GM12873 (cell line): ENCODE measurements at regions not wholly inside any gene's neighbourhood (a gene's known extent, or its start where the extent isn't known, plus 50 kb on each side); places are given as distances from the start of the nearest gene placed in this dataset.

Experiments
- CTCF ChIP-seq: IDR thresholded peaks from 2 replicates; pipeline ENCODE4 v1.5.1; 2012; ENCODE audit warnings: low read depth, mild to moderate bottlenecking, moderate library complexity, low read length, control low read depth; ENCODE audit not compliant: insufficient read depth; ENCODE audit errors: missing control alignments

DNA sequence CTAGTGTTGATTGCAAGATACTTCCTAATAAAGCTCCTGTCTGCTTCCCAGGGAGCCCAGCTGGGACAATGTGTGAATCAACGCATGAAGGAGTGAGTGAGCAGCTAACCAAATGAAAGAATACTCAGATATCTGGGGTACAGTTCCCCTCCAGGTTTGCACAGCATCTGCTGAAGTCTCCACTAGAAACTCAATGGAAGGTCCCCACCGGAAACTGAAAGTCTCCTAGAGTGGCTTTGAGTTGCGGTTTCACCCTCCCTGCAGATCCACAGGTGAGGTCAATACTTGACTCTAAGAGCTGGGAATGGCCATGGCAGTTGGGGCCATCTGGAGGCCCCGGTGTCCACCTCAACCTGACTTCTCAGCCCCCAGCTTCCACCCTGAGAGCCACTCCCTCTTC is 198.2 kb upstream of the MSX2 start:
- no peak for TF ChIP-seq CTCF

DNA sequence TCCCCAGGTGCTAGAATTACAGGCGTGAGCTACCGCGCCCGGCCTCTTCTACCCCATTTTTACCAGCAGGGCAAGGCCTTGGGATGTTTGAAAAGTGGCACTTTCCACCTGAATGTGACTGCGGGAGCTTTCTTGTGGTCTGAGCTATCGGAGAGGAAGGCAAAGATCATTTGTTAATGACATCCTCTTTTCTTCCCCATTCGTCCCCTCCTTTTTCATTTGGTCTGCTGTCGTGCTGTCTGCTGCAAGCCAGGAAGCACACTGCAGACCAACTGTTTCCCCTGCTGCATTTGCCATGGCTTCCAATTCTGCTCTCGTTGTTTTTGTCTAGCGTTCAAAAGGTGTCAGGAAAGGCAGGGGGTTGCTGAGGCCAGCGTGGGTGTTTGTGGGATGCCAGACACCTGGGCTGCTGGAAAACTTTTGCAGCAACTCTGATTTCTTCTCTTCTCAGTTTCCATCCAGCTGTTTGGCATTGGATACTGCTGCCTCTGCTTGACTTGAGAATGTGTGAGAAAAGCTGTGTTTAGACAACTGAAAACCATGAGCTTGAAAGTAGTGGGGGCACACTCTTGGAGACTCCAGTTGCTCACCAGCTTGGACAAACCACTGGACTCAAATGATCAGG is 196.4 kb upstream of the MSX2 start:
- TF ChIP-seq CTCF, result no peak

DNA sequence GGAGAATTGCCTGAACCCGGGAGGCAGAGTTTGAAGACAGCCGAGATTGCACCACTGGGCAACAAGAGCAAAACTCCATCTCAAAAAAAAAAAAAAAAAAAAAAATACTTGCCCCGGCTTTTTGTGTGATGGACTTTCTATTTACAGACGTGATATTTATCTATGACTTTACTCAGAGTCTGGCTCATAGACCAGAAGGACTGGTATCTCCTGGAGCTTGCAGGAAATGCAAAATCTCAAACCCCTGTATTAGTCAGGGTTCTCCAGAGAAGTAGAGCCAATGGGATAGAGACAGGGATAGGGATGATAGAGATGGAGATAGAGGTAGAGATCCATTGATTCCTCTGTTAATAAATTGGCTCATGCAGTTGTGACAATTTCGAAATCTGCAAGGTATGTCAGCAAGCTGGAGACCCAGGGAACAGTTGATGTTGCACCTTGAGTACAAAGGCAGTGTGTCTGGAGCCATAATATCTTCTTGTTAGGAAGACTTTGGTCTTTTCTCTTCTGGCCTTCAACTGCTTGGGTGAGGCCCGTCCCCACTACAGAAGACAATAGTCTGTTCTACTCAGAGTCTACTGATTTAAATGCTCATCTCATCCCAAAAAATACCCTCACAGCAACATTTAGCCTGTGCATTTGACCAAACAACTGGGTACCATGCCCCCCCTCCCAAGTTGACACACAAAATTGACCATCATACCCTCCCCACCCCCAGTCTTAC is 195.4 kb upstream of the MSX2 start:
- TF ChIP-seq CTCF, result no peak

DNA sequence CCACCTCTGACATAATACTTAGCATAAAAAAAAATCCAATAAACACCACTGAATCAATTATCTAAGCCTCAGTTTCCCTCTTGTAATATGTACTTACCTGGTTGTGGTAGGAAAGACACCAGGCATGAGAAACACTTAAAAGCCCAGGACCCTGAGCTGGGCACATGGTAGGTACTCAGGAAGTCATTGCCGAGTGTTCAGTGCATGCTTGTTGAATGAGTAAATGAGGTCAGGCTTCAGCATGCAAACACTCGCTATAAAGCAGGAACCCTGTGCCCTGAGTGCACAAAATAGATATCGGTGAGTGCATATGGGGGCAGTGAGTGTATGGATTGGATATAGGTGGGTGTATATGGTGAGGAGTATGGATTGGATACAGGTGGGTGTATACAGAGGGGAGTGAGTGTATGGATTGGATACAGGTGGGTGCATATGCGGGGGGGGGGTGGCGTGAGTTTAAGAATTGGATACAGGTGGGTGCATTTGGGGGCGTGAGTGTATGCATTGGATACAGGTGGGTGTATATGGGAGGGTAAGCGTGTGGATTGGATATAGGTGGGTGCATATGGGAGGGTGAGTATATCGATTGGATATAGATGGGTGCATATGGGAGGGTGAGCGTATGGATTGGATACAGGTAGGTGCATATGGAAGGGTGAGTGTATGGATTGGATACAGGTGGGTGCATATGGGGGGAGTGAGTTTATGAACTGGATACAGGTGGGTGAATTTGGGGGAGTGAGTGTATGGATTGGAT is 194.3 kb upstream of the MSX2 start:
- no peak for TF ChIP-seq CTCF

DNA sequence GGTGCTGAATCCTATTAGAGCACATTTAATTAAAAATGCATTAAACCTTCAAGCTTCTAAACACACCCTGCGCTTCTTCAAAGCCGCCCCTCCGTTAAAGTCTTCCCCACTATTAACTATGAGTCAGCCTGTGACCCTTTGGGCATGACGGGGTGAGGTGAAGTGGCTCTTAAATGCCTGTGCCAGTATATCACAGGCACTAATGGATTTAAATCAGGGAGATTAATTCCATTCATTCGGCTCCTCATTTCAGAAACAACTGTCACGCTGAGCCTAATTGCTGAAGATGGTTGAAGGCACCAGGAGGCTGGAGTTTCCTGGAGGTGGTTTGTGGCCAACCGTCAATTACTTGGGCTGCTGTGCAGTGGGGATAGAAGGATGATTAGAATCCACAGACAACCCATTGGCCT is 192.6 kb upstream of the MSX2 start:
- no peak for TF ChIP-seq CTCF

GRCh38 chr5:174532455-174533453 is 191.6 kb upstream of the MSX2 start:
- TF ChIP-seq CTCF, result no peak
